Left ventricle myocardium superior (tissue), 1 donor: ENCODE measurements at regions not wholly inside any gene's neighbourhood (a gene's known extent, or its start where the extent isn't known, plus 50 kb on each side); places are given as distances from the start of the nearest gene placed in this dataset.

Experiments used
- ATAC-seq: fragments of 200-7000 bp; cut with Tn5 transposase; one replicate; pipeline ENCODE4 v1.9.1; 2020; ENCODE audit warnings: mild to moderate bottlenecking, moderate library complexity
- DNase-seq: peaks from one replicate; pipeline ENCODE4 v3.0.0-alpha.2; 2020
- intact Hi-C: fragments of 100-400 bp; cut with micrococcal nuclease; formaldehyde crosslinking; loops from one replicate; pipeline ENCODE4 v1.11.0; 2022
- donor health status: DM: no; HTN: yes; CAD: no; lungs with severe emphysema.

GRCh38 chr2:88303865-88304264 lies 133.7 kb downstream of the THNSL2 start:
- no peak for DNase-seq
- ATAC-seq, result no peak
- intact Hi-C loops, result no loop called here

GRCh38 chr2:88296247-88296646 lies 126.1 kb downstream of the THNSL2 start:
- ATAC-seq (no peak), DNase-seq (no peak)
- intact Hi-C loops, result no loop called here

- no peak for DNase-seq
Observed at GRCh38 chr2:88283886-88284592, 113.9 kb downstream of the THNSL2 start.

GRCh38 chr2:88281302-88282217 lies 111.4 kb downstream of the THNSL2 start:
- intact Hi-C loops, result no loop called here
- DNase-seq (no peak), ATAC-seq (peak; percentile 69)

More at GRCh38 chr2:88283886-88284592, 113.9 kb downstream of the THNSL2 start:
- ATAC-seq, result no peak
- intact Hi-C loops, result no loop called here

GRCh38 chr2:88269836-88270235 lies 99.7 kb downstream of the THNSL2 start:
- no peak for DNase-seq
- intact Hi-C loops, result no loop called here
- ATAC-seq, result no peak

GRCh38 chr2:88265352-88266303 lies 95.5 kb downstream of the THNSL2 start:
- intact Hi-C loops, result no loop called here
- peak; percentile 75 for ATAC-seq
- DNase-seq, result no peak

- DNase-seq (no peak), ATAC-seq (no peak)
- intact Hi-C loops, result no loop called here
Observed at GRCh38 chr2:88263861-88264260, 93.7 kb downstream of the THNSL2 start.

GRCh38 chr2:88261725-88262124 lies 91.6 kb downstream of the THNSL2 start:
- intact Hi-C loops, result no loop called here

GRCh38 chr2:88258208-88258607 lies 88.1 kb downstream of the THNSL2 start:
- ATAC-seq (no peak), DNase-seq (no peak)
- intact Hi-C loops, result no loop called here

More at GRCh38 chr2:88261725-88262124, 91.6 kb downstream of the THNSL2 start:
- DNase-seq (no peak), ATAC-seq (no peak)

- ATAC-seq (peak; percentile 86), DNase-seq (no peak)
- intact Hi-C loops, result no loop called here
Observed at GRCh38 chr2:88254437-88255091, 84.4 kb downstream of the THNSL2 start.

- no peak for ATAC-seq
- intact Hi-C loops, result no loop called here
- no peak for DNase-seq
Observed at GRCh38 chr2:88253997-88254396, 83.9 kb downstream of the THNSL2 start.

- ATAC-seq, result no peak
- no peak for DNase-seq
- intact Hi-C loops, result no loop called here
Observed at GRCh38 chr2:88253375-88253774, 83.2 kb downstream of the THNSL2 start.

GRCh38 chr2:88252646-88253045 lies 82.5 kb downstream of the THNSL2 start:
- no peak for DNase-seq
- ATAC-seq, result no peak
- intact Hi-C loops, result no loop called here

GRCh38 chr2:88252111-88252510 lies 82.0 kb downstream of the THNSL2 start:
- no peak for DNase-seq
- intact Hi-C loops, result no loop called here
- no peak for ATAC-seq

GRCh38 chr2:88250404-88250803 lies 80.3 kb downstream of the THNSL2 start:
- intact Hi-C loops, result no loop called here
- peak; percentile 23 for ATAC-seq
- no peak for DNase-seq

GRCh38 chr2:88248280-88248828 lies 78.2 kb downstream of the THNSL2 start:
- DNase-seq, result no peak
- intact Hi-C loops, result no loop called here
- no peak for ATAC-seq

GRCh38 chr2:88247531-88247930 lies 77.4 kb downstream of the THNSL2 start:
- DNase-seq, result no peak
- no peak for ATAC-seq
- intact Hi-C loops, result no loop called here

GRCh38 chr2:88245109-88245508 lies 75.0 kb downstream of the THNSL2 start:
- DNase-seq, result no peak
- intact Hi-C loops, result no loop called here
- ATAC-seq, result no peak

- ATAC-seq (peak; percentile 36), DNase-seq (no peak)
- intact Hi-C loops, result no loop called here
Observed at GRCh38 chr2:88239781-88240180, 69.6 kb downstream of the THNSL2 start.
